COLO668 (cell line): ENCODE measurements at regions not wholly inside any gene's neighbourhood (a gene's known extent, or its start where the extent isn't known, plus 50 kb on each side); places are given as distances from the start of the nearest gene placed in this dataset.
"Not testable (repeated sequence)": the region's sequence is repeated elsewhere in the genome, so short reads cannot be mapped to it uniquely, and the experiment has no call there.

ENCODE experiments used
- DNase-seq: peaks from one replicate; lab custom pipeline; 2025; ENCODE audit not compliant: unreplicated experiment; lab: John Stamatoyannopoulos, UW

DNA sequence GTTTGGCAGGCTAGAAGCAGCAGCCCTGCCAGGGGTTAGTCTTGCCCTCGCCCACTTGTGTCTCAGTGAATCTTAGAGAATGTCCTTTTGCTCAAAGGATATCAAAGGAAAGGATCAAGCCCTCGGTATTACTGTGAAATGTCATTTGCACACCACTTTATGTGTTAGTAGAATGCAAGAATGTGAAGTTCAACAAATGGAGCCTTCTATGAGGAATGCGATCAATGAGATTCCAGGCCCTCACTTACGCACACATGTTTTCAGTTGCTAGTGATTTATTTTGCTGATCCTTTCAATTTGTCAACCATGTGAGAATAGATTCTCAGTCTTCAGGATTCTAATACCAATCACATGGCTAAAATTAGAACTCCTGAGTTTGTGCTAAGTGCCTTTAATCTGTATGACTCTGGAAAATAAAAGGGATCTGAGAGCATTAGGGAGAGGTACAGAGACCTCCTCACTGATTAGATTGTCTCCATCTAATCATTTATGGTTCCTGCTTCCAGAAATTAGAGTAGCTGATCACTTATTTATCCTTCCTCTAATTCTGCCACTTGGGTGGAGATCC is 123.0 kb upstream of the SP4 start:
- no peak for DNase-seq

- DNase-seq, result no peak
These were observed 122.2 kb upstream of the SP4 start for GRCh38 chr7:21305455-21306235.

- DNase-seq, result no peak
These were observed 112.9 kb upstream of the SP4 start for GRCh38 chr7:21314954-21315353.

DNA sequence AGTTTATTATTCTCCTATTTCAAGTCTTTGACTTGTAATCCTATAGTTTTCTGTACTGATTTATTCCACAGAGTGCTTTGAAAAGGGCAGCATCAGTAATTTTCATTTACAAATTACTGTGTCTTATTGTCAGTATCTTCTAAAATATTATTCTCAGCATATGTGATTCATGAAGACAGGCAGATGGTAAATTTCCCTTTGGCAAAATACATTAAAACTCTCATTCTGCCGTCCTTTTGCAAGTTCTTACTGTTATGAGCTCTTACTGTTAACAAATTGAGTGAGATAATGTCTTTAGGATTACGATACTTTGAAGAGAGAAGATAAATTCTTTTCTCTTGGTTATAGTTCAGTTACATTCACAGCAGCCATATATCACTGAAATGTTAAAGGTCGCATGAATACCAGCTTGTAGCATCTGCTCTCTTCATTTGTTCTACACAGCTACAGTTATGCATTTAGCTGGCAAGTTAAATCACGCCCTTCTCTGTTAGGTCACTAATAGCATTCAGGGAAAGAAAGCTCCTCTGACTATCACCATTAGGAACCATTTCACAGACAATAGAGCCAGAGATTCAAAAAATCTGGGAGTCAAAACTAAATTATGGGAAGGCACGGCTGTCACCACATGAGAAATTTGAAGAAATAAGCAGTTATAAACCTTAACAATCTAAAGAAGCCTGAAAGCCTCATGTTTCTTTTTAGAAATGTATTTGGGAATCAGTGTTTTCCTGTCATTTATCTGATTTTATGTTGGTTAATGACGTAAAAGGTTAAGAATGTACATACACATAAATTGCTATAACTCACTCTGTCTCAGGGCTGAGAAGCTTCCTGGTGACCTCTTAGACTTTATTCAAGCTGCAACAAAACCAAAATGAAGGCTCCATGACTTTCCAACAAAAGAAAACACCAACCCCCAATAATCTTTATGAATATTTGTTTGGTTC is 109.6 kb upstream of the SP4 start:
- no peak for DNase-seq

GRCh38 chr7:21318916-21319270 is 109.0 kb upstream of the SP4 start:
- no peak for DNase-seq

- no peak for DNase-seq
These were observed 101.6 kb upstream of the SP4 start for GRCh38 chr7:21326241-21326640.

DNA sequence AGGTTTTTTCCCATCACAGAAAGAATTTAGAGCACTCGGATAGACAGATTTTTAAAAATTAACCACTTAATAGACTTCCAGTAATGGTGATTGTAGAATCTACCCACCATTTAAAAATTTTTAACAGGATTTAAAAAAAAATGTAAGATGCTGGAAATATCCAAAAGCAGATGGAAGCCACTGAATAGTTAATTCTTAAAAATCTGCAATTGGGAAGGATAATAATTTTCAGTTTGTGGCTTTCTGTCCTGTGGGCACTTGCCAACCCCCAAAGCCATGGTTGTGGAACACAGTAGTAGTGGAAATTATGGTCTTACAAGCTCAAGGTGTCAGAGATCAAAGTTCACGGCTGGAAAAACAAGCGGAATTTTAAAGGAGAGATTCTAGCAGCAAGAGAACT is 101.0 kb upstream of the SP4 start:
- DNase-seq, result no peak

GRCh38 chr7:21327422-21328409 is 100.2 kb upstream of the SP4 start:
- no peak for DNase-seq

DNA sequence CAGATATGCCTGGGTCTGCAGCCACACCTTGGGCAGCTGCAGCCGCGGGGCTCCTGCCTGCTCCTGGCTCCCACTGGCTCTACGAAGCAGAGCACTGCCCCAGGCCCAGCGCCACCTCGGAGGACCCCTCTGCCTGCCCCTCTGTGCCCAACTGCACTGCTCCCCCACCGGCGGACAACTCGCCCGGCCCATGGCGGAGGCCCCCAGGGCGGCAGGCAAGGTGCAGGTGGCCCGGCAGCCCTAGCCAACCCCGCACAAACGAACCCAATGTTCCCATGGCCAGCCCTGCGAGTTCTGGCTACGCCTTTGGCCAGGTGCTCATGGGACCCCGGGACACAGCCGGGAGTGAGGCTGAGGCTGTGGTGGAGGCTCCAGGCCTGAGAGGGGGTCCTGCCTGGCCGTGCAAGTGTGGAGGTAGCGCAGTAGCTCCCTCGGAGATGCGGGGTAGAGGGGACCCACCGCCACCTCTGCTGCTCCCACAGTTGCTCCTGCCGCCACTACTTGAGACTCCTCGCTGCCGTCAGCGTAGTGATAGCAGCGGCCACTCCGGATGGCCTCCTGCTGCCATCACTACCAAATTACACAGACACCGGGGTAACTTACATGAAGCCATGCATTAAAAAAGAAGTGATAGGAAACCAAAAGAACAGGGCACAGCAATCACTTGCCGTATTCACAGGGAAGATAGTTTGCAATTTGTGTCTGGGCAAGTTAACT is 97.3 kb upstream of the SP4 start:
- DNase-seq, result no peak

DNA sequence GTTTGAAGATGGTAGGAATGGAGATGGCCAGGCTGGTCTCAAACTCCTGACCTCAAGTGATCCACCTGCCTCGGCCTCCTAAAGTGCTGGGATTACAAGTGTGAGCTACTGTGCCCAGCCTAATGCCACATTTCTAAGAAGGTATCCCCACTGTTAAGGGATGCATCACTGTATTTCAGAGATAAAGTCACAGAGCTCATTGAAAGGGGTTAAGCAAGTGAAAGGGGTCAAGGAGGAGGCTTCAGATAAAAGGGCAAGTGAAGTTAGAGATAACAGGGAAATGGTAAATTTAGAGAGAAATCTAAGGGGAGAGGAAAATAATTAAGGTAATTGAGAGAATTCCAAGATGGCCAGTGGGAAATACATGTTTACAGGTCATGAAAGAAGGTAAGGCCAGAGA is 93.0 kb upstream of the SP4 start:
- no peak for DNase-seq

- no peak for DNase-seq
These were observed 91.1 kb upstream of the SP4 start for GRCh38 chr7:21336743-21337142.

GRCh38 chr7:21338728-21339164 is 89.1 kb upstream of the SP4 start:
- DNase-seq, result no peak

DNA sequence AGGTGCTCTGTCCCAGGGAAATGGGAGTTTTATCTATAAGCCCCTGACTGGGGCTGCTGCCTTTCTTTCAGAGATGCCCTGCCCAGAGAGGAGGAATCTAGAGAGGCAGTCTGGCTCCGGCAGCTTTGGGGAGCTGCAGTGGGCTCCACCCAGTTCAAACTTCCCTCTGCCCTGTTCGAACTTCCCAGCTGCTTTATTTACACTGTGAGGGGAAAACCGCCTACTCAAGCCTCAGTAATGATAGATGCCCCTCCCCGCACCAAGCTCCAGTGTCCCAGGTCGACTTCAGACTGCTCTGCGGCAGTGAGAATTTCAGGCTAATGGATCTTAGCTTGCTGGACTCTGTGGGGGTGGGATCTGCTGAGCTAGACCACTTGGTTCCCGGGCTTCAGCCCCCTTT is 83.0 kb upstream of the SP4 start:
- DNase-seq, result not testable (repeated sequence)

GRCh38 chr7:21345361-21345760 is 82.5 kb upstream of the SP4 start:
- no peak for DNase-seq

GRCh38 chr7:21346297-21346696 is 81.6 kb upstream of the SP4 start:
- DNase-seq, result no peak

- no peak for DNase-seq
These were observed 75.1 kb upstream of the SP4 start for GRCh38 chr7:21352540-21353387.

DNA sequence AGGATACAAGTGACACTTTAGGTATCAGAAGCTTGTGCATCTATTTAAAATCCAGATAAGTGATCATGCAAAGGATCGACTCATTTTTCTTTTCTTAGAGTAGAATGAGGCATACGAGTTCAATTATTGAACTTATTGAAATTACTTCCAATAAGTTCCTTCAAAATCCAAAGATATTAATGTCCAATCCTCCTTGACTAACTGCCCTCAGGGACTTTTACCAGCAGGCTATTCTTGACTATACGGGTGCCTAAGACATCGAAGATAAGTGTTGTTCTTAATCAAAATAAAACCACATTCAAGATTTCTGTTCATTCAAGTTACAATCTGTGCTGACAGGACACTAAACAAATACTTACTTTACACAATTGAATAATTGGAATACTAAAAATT is 74.5 kb upstream of the SP4 start:
- no peak for DNase-seq

GRCh38 chr7:21354284-21354683 is 73.6 kb upstream of the SP4 start:
- DNase-seq, result no peak

GRCh38 chr7:21355406-21355874 is 72.4 kb upstream of the SP4 start:
- no peak for DNase-seq
